ENCODE measurements at regions not wholly inside any gene's neighbourhood (a gene's known extent, or its start where the extent isn't known, plus 50 kb on each side); places are given as distances from the start of the nearest gene placed in this dataset.
A peak's percentile ranks its signal among the peaks of the same experiment; 100 is the strongest.
"Not testable (repeated sequence)": the region's sequence is repeated elsewhere in the genome, so short reads cannot be mapped to it uniquely, and the experiment has no call there.

GRCh38 chr12:115296613-115297198, 612.7 kb upstream of the TBX3 start:
- DNase-seq, result no peak

DNA sequence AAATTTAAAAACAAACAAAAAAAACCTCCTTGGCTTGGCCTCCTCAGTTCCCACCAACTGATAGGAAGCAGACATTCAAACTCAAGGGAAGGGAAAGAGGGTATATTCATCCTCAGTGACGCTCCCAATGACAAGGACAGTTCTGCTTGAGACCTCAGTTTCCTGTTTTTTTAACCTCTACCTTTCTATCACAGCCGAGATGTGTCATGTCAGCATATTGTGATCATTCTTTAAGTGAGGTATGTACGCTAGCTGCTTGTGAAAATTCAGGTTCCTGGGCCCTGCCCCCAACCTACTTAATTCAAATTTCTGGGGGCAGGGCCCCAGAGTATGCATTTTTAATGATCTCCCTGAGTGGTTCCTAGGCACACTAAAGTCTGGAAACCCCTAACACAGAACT, 611.9 kb upstream of the TBX3 start:
- DNase-seq, result no peak

DNA sequence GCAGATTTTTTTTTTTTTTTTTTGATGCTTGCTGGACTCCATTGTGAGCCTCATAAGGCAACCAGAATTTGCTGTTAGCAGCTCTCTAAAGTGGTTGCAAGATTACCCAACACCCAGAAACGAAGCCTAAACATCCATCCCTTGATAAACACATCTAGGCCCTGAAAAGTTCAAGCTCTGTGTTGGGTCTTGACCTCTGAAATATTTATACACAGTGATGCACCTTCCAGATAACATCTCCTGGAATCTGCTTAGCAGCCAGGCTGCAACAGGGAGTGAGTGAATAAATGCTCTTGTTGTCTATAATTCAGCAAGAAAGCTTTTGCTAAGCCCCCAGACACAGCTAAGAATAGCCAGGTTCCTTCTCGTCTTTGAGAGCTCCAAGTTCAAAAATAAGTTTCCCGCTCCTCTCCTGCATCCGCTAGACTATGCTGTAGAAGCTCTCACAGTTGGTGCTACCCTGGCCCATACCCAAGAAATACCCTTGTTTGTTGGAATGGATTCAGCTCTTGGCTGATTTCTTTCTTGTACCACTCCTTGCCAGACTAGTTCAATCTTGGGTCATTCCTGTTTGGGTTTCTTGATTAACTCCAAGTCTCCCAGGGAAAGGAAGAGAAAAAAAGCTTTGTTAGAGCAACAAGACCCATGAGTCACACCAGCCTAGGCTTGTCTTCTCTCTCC, 610.6 kb upstream of the TBX3 start:
- DNase-seq, result no peak

- not testable (repeated sequence) for DNase-seq
These were observed 601.5 kb upstream of the TBX3 start for GRCh38 chr12:115285429-115285828.

- no peak for DNase-seq
These were observed 589.5 kb upstream of the TBX3 start for GRCh38 chr12:115273456-115273855.

DNA sequence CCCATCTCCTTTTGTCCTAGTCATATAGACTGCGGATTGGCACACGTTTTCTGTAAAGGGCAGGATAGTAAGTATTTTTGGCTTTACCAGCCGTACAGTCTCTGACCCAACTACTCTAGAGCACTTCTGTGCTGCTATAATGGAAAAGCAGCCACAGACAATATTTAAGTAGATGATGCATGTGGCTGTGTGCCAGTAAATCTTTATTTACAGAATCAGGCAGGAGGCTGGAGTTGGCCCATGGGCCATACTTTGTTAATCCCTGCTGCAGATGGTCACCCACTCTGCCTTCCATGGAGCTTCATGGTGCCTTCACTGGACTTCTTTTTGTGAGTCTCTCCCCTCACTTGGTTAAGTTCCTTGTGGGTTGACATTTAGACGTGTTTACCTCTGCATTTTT, 584.5 kb upstream of the TBX3 start:
- DNase-seq, result no peak

DNA sequence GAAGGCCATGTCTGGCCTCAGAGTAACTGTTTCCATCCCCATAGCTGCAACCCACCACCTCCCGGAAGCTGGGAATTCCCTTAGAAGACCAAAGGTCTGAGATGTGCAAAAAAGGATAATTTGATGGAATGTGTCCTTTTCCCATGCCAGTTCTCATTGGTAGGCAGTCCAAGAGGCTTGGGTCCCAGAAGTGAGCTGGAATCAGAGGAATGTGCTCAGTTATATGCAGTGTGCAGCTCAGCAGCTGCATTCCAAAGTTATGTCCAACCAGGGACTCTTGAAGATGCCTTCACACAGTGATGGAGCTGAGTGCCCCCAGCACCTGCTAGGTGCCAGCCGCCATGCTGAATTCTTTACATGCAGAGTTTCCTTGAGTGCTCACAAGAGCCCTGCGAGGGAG, 583.9 kb upstream of the TBX3 start:
- no peak for DNase-seq

GRCh38 chr12:115267464-115267863, 583.5 kb upstream of the TBX3 start:
- DNase-seq, result no peak

GRCh38 chr12:115264605-115265004, 580.6 kb upstream of the TBX3 start:
- DNase-seq, result no peak

DNA sequence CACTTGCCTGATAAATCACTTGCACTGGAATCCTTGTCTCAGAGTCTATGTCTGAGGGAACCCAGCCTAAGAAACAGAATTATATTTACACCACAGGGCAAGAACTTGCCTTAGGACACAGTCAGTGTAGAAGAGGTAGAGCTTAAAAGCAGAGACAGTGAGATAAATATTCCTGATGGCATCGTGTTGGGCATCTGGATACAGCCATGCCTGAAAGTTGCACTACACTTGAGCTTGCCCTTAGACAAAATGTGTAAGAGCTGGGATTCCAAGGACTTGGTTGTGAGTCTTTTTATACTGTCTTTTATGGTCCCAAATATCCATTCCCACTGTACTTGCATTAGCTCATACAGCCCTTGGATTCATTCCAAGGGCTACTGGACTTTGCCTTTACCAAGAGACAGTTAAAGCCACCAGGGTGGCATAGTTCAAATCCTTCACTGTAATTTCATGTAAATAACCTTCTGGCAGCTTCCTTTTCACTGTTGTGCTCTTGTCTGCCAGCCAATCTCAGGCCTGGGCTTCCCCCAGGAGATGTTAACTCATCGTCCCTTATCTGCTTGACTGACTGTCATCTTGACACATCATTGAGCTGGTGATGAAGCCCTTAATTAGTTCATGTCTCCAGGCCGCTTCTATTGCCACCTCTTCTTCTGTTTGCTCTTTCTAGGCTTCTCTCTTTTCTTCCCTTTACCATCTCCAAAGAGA, 577.9 kb upstream of the TBX3 start:
- DNase-seq, result peak; percentile 53

DNA sequence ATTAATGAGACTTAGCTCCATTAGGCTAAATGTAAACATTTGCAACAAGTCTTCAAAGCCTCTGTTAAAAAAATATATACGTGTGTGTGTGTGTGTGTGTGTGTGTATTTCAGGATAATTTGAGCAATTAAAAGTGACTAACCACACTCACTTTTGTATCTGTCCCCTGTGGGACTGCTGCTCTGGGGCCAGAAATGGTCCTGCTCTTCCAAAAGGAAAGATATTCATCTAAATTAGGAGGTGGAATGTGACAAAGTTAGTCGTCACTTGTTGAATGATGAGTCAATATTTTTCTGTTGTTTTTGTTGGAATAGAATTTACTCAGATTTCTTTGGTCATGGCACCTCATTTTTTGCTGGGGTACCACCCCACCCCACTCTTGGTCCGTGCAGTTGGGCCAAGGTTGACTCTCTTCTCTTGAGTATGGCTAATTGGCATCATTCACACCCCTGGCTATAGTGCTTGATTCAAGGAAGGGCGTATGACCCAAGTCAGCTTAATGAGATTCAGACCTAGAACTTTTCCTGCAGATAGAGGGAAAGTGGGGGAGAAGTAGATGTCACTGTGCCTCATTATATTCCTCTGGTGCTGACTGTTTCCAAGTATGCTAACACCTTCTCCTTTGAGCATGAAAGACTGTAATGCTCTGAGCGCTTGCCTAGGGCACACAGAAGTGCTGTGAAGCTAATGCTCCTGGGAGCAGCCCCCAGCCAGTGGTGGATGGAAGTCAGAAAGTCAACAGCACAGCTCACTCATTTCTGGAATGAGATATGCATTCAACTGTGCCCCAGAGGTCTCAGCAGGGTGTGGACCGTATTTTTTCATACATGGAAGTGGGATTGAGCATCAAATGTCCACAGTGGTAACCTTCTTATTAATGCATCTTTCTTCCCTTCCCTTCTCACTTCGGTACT, 577.0 kb upstream of the TBX3 start:
- DNase-seq, result no peak

DNA sequence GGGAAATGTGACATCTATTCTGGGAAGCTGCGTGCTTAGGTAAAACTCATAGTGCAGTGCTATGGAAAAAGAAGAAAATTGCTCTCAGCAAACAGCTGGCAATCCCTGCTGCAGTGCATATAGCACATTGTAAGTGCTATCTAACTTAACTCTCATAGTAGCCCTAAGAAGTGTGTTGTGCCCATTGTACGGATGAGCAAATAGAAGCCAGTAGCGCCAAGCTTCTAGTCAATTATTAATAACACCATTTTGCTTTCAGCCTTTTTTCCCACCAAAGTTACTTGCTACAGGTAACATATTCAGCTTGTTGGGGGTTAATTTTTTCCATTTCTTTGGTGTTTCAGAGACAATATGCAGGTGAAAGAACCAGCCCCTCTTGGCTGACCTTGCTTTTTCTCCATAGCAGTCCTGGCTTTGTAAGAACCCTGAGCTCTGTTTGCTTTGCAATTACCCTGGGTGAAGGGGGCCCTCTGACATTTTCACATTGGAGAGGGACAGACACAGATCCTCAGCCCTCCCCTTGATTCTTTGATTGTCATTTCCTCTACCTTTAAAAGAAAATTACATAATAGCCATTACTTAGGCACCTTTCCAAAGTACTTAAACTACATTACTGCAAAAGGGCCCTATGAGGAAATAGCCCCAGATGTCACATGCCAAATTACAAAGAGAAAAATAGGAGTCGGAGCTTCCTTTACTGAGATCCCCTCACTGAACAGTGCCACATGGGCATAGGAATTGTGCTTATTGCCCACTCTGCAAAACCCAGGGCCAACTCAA, 576.2 kb upstream of the TBX3 start:
- DNase-seq, result no peak

DNA sequence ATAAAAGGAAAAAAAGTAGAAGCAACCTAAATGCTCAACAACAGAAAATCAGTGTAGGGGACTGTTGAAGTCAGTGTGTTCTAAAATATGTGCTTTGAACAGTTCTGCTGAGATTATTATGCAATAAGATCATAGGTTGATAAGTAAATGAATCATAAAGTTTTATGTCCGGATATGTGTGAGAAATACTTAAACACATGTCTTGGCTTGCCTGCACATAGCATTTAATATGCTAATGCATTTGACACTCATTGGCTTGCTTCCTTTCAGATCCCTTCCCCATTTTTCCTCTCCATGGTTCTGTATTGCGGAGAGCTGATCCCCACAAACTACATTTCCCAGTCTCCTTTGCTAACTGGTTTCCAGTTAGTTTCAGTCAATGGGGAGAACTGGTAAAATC, 573.8 kb upstream of the TBX3 start:
- no peak for DNase-seq

- DNase-seq, result no peak
These were observed 572.0 kb upstream of the TBX3 start for GRCh38 chr12:115255962-115256361.

- DNase-seq, result no peak
These were observed 571.3 kb upstream of the TBX3 start for GRCh38 chr12:115255257-115255656.

GRCh38 chr12:115253049-115253448, 569.1 kb upstream of the TBX3 start:
- DNase-seq, result no peak

DNA sequence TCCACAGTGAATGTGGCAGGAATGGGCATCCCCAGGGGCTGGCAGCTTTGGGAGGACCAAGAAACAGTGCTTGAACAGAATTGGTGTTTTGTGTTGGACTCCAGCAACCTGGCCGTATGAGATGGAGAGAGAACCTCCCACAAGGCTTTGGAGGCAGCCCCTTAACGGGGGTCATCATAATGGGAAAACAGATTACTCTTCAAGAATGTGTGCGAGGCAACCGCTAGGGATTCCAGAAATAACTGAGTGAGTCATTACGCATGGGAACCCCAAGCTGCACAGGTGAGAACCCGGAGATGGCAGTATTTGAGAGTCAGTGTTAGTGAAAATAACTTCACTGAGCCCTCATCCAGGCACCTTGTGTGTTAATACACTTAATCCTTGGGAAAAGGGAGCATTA, 567.8 kb upstream of the TBX3 start:
- no peak for DNase-seq

DNA sequence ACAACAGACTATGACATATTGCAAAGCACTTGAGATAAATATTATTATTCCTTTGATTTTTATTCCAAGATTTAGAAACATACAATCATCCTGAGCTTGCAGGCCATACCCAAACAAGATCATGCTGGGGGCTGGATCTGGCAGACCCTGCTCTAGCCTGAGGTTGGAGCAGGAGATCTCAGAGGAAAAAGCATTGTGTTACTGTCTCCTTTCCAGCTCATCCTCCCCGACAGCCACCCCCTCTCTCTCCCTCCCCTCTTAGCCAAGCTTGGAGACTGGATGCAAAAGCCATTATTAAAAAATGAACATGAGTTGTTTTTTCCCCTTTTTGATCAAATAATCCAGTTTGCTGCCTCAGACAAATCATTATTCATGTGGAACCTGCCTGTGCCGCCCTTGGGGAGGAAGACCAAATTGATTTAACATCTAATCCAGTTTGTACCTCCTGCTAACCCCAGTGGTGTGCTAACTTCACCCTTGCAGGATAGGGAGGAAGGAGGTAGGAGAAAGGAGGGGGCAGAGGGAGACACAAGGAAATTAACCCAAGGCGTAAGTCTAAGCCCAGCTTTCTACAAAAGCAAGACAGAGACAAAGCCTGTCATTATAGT, 565.8 kb upstream of the TBX3 start:
- no peak for DNase-seq

- no peak for DNase-seq
These were observed 561.0 kb upstream of the TBX3 start for GRCh38 chr12:115245020-115245419.

DNA sequence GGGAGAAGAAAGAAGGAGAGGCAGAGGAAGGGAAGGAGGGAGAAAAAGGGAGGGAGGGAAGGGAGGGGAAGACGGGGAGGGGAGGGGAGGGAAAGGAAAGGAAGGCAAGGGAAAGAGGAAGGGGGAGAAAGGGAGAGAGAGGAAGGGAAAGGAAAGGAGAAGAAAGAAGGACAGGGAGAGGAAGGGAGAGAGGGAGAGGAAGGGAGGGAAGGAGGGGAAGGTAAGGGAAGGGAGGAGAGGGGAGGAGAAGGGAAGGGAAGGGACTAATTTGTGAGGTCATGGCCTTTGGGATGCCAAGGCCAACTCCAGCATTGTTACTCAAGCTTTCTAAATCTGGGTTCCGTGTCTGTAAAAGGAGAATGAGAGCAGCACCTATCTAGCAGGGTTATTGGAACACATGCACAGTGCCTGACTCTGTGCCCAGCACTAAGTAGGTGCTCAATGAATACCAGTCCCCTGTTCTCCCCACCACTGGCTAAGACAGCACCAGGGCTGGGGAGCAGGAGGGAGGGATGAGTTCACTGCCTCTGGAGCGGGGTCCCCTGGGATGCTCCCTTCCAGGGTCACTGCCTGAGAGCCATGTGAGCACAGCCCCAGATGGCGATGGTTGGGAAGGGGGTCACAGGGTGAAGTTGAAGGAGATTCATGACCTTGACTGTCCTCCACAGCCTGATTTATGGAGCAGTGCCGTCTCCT, 560.1 kb upstream of the TBX3 start:
- no peak for DNase-seq

DNA sequence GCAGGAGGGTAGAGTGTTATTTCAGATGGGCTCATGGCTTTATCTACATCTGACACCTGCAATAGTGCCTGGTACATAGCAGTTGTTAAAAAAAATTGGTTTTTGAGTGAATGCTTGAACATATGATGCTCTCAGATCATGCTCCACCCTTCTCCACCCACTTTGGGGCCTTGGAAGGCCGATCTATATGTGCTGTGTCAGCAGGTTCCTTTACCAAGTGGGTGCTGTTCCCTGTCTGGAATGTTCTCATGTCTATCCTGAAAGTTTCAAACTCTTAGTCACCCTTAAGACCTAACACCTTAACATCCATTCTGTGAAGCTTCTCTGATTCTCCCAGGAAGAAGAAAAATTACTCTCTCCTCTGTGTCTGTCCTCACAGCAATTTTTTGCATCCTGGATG, 556.3 kb upstream of the TBX3 start:
- DNase-seq, result no peak

Measured in eye (tissue), 1 donor.